GM12891 (cell line): ENCODE measurements at regions not wholly inside any gene's neighbourhood (a gene's known extent, or its start where the extent isn't known, plus 50 kb on each side); places are given as distances from the start of the nearest gene placed in this dataset.

ENCODE experiments used
- PAX5 ChIP-seq: IDR thresholded peaks from 2 replicates; pipeline ENCODE4 v1.6.1; 2011; ENCODE audit warnings: low read length, moderate library complexity, mild to moderate bottlenecking; ENCODE audit not compliant: insufficient read depth, severe bottlenecking
- POLR2A ChIP-seq: IDR thresholded peaks from 2 replicates; pipeline ENCODE4 v1.6.1; 2011; ENCODE audit warnings: low read depth, low read length, control low read depth
- POLR2AphosphoS5 ChIP-seq: IDR thresholded peaks from 2 replicates; pipeline ENCODE4 v1.6.1; 2011; ENCODE audit warnings: low read depth, low read length, control low read depth
- POU2F2 ChIP-seq: IDR thresholded peaks from 2 replicates; pipeline ENCODE4 v1.6.1; 2011; ENCODE audit warnings: low read depth, mild to moderate bottlenecking, control low read depth, low read length, moderate library complexity
- SPI1 ChIP-seq: IDR thresholded peaks from 2 replicates; pipeline ENCODE4 v1.6.1; 2011; ENCODE audit warnings: low read depth, low read length, control low read depth
- TAF1 ChIP-seq: IDR thresholded peaks from 2 replicates; pipeline ENCODE4 v1.6.1; 2011; ENCODE audit warnings: low read depth, low read length, control low read depth

GRCh38 chr6:126738146-126738545 lies 380.3 kb upstream of the RSPO3 start:
- TF ChIP-seq SPI1 (no peak), POLR2A (no peak), POLR2AphosphoS5 (no peak), TAF1 (no peak), PAX5 (no peak), POU2F2 (no peak)
